DND-41 (cell line): ENCODE measurements at regions not wholly inside any gene's neighbourhood (a gene's known extent, or its start where the extent isn't known, plus 50 kb on each side); places are given as distances from the start of the nearest gene placed in this dataset.

ENCODE experiments used
- CTCF ChIP-seq: IDR thresholded peaks from 2 replicates; pipeline ENCODE4 v1.5.1; 2012; ENCODE audit warnings: borderline replicate concordance, low read length, moderate library complexity, mild to moderate bottlenecking; ENCODE audit not compliant: poor library complexity, severe bottlenecking; ENCODE audit errors: extremely low read depth
- EZH2 ChIP-seq: IDR thresholded peaks from 3 replicates; pipeline ENCODE4 v1.6.1; 2012; ENCODE audit warnings: borderline replicate concordance, low read depth, mild to moderate bottlenecking, moderate library complexity, low read length, inconsistent platforms; ENCODE audit not compliant: severe bottlenecking

DNA sequence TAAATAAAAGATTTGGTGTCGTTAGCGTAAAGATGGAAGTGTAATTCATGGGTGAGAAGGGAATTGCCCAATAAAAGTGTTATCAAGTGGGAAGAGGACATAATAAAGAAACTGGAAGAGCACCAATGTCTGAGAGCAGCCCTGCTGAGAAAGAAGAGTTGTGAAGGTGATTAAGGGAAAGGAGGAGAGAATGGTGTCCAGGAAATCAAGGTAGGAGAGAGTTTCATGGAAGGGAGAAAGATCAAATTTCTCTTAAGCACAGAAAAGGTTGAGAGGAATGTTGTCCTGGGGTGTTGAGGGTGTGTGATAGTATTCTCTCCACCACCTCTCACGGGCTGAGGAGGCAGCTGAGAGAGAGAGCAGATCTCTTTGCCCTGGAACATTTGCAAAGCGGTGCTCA lies 339.7 kb downstream of the SATB1 start:
- TF ChIP-seq CTCF, result no peak
- TF ChIP-seq EZH2, result no peak
